RWPE2 (cell line): ENCODE measurements at regions not wholly inside any gene's neighbourhood (a gene's known extent, or its start where the extent isn't known, plus 50 kb on each side); places are given as distances from the start of the nearest gene placed in this dataset.

Experiments
- ATAC-seq: fragments of 200-7000 bp; cut with Tn5 transposase; 3 replicates; pipeline ENCODE4 v1.9.1; 2021; ENCODE audit warnings: low read depth
- DNase-seq: peaks from one replicate; pipeline ENCODE4 v3.0.0-alpha.2; 2020; ENCODE audit warnings: low spot score
- H3K27ac ChIP-seq: fragments of 450-650 bp; 2 replicates; pipeline ENCODE4 v1.5.1; 2017; ENCODE audit warnings: mild to moderate bottlenecking; ENCODE audit not compliant: poor library complexity, severe bottlenecking
- H3K27me3 ChIP-seq: fragments of 250-450 bp; sonication (Bioruptor Pico); 2 replicates; pipeline ENCODE4 v1.5.1; 2021; ENCODE audit warnings: mild to moderate bottlenecking, moderate library complexity; ENCODE audit not compliant: insufficient read depth, poor library complexity, severe bottlenecking
- H3K36me3 ChIP-seq: fragments of 250-450 bp; sonication (Bioruptor Pico); 2 replicates; pipeline ENCODE4 v1.5.1; 2020; ENCODE audit warnings: low read depth, mild to moderate bottlenecking, moderate library complexity
- H3K4me1 ChIP-seq: fragments of 250-450 bp; sonication (Bioruptor Pico); 2 replicates; pipeline ENCODE4 v1.5.1; 2021; ENCODE audit warnings: mild to moderate bottlenecking, moderate library complexity; ENCODE audit not compliant: insufficient read depth, poor library complexity, severe bottlenecking
- H3K4me3 ChIP-seq: fragments of 250-450 bp; sonication (Bioruptor Pico); 2 replicates; pipeline ENCODE4 v1.5.1; 2021; ENCODE audit warnings: mild to moderate bottlenecking, moderate library complexity; ENCODE audit not compliant: severe bottlenecking
- H3K9me3 ChIP-seq: fragments of 250-450 bp; sonication (Bioruptor Pico); 2 replicates; pipeline ENCODE4 v1.5.1; 2021; ENCODE audit warnings: mild to moderate bottlenecking, moderate library complexity; ENCODE audit not compliant: severe bottlenecking
- CTCF ChIP-seq: fragments of 450-650 bp; IDR thresholded peaks from one replicate; pipeline ENCODE4 v1.5.1; 2017; ENCODE audit warnings: mild to moderate bottlenecking, moderate library complexity; ENCODE audit not compliant: poor library complexity, severe bottlenecking

- H3K27ac ChIP-seq = no peak overlapping the region
- ATAC-seq (no peak), DNase-seq (no peak)
- H3K9me3 ChIP-seq = no peaks in the 10 kb centered on the region
- TF ChIP-seq CTCF = no peak
- H3K27me3 ChIP-seq = no peaks in the 10 kb centered on the region
- H3K4me1 ChIP-seq = peaks cover 5% of the 10 kb centered on the region
- no peaks in the 10 kb centered on the region for H3K36me3 ChIP-seq
- H3K4me3 ChIP-seq = no peak overlapping the region
These were observed 96.0 kb upstream of the CASZ1 start for GRCh38 chr1:10892138-10893065.

GRCh38 chr1:10895621-10896020 lies 99.2 kb upstream of the CASZ1 start:
- TF ChIP-seq CTCF = no peak
- Histone ChIP-seq H3K27me3 (no peaks in the 10 kb centered on the region), H3K27ac (no peak overlapping the region)

GRCh38 chr1:10896673-10897072 lies 100.2 kb upstream of the CASZ1 start:
- Histone ChIP-seq H3K27ac (no peak overlapping the region), H3K9me3 (no peaks in the 10 kb centered on the region), H3K36me3 (no peaks in the 10 kb centered on the region), H3K4me3 (no peak overlapping the region), H3K27me3 (no peaks in the 10 kb centered on the region), H3K4me1 (peaks cover 33% of the 10 kb centered on the region)
- ATAC-seq (no peak), DNase-seq (no peak)
- no peak for TF ChIP-seq CTCF

More at GRCh38 chr1:10895621-10896020, 99.2 kb upstream of the CASZ1 start:
- no peaks in the 10 kb centered on the region for H3K36me3 ChIP-seq
- H3K4me3 ChIP-seq = no peak overlapping the region
- peaks cover 30% of the 10 kb centered on the region for H3K4me1 ChIP-seq
- ATAC-seq (no peak), DNase-seq (no peak)
- H3K9me3 ChIP-seq = no peaks in the 10 kb centered on the region

- Histone ChIP-seq H3K4me1 (peaks cover 33% of the 10 kb centered on the region), H3K4me3 (no peak overlapping the region), H3K27ac (peak overlapping the region; percentile 95), H3K36me3 (no peaks in the 10 kb centered on the region), H3K27me3 (no peaks in the 10 kb centered on the region), H3K9me3 (no peaks in the 10 kb centered on the region)
- DNase-seq (no peak), ATAC-seq (no peak)
- no peak for TF ChIP-seq CTCF
These were observed 101.0 kb upstream of the CASZ1 start for GRCh38 chr1:10897321-10897980.
